ENCODE measurements at regions not wholly inside any gene's neighbourhood (a gene's known extent, or its start where the extent isn't known, plus 50 kb on each side); places are given as distances from the start of the nearest gene placed in this dataset.

DNA sequence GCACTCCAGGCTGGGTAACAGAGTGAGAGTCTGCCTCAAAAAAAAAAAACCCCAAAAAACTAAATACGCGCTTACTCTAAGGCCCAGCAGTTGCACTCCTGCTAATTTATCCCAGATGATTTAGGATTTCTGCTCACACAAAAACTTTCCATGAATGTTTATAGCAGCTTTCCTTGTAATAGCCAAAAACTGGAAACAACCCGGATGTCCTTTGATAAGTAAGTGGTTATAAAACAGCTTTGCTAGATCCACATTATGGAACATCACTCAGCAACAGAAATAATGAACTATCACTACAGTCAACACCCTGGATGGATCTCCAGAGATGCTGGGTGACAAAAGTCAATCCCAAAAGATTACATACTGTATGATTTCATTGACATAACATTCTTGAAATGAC, 220.4 kb upstream of the JARID2 start:
- H3K36me3 ChIP-seq (ENCODE audit: control insufficient read depth, low read length), result no peaks in the 10 kb centered on the region
- no peak for TF ChIP-seq EZH2phosphoT487 (IDR thresholded peaks at IDR 0.05; ENCODE audit: borderline replicate concordance, low read length)
- TF ChIP-seq, protein P1, sequence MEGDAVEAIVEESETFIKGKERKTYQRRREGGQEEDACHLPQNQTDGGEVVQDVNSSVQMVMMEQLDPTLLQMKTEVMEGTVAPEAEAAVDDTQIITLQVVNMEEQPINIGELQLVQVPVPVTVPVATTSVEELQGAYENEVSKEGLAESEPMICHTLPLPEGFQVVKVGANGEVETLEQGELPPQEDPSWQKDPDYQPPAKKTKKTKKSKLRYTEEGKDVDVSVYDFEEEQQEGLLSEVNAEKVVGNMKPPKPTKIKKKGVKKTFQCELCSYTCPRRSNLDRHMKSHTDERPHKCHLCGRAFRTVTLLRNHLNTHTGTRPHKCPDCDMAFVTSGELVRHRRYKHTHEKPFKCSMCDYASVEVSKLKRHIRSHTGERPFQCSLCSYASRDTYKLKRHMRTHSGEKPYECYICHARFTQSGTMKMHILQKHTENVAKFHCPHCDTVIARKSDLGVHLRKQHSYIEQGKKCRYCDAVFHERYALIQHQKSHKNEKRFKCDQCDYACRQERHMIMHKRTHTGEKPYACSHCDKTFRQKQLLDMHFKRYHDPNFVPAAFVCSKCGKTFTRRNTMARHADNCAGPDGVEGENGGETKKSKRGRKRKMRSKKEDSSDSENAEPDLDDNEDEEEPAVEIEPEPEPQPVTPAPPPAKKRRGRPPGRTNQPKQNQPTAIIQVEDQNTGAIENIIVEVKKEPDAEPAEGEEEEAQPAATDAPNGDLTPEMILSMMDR (IDR thresholded peaks at IDR 0.05; ENCODE audit: low read depth, low read length, poor library complexity, severe bottlenecking), result no peak
- no peaks in the 10 kb centered on the region for H3K9me3 ChIP-seq (ENCODE audit: control insufficient read depth, insufficient read depth, low read length)
- no peaks in the 10 kb centered on the region for H3K4me1 ChIP-seq (ENCODE audit: control insufficient read depth, low read length)
- H3K27me3 ChIP-seq (ENCODE audit: control insufficient read depth, low read length), result no peaks in the 10 kb centered on the region
- no peak overlapping the region for H3K4me2 ChIP-seq (ENCODE audit: low read length)
- no peak overlapping the region for H3K27ac ChIP-seq (ENCODE audit: low read depth, low read length)
- no peak overlapping the region for H3K4me3 ChIP-seq (ENCODE audit: low read length)
- H4K20me1 ChIP-seq (ENCODE audit: control insufficient read depth, insufficient read depth, low read depth, low read length), result no peaks in the 10 kb centered on the region
- H3K9me2 ChIP-seq (replicated peaks; ENCODE audit: control insufficient read depth, low read length), result no peaks in the 10 kb centered on the region
- H3K79me2 ChIP-seq (ENCODE audit: control insufficient read depth, low read length), result no peaks in the 10 kb centered on the region
- H3F3A ChIP-seq (ENCODE audit: control insufficient read depth, insufficient read depth), result no peaks in the 10 kb centered on the region

DNA sequence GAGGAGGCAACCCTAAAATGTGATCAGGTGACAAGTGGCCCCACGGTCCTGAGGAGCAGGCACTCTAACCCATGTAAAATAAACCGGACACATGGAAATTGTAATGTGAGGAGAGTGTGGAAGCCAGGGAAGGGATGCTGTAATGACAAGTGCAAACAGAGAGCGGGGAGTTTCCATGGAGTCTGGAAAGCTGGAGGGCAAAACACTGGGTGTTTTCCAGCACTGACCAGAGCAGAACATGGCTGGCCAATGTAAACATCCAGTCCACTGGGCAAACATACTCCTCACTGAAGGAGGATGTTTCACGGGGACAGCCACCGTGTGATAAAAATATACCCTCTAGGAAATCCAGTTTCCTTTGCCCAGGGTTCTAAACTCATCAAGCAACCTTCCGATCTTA, 219.0 kb upstream of the JARID2 start:
- Histone ChIP-seq H3K36me3 (ENCODE audit: control insufficient read depth, low read length) (no peaks in the 10 kb centered on the region), H3K4me3 (ENCODE audit: low read length) (no peak overlapping the region), H3K27me3 (ENCODE audit: control insufficient read depth, low read length) (0 out of 2 replicates have a peak, but pooled peaks cover 3% of the 10 kb centered on the region), H3K9me3 (ENCODE audit: control insufficient read depth, insufficient read depth, low read length) (no peaks in the 10 kb centered on the region), H3K9me2 (replicated peaks; ENCODE audit: control insufficient read depth, low read length) (no peaks in the 10 kb centered on the region), H3K4me2 (ENCODE audit: low read length) (no peak overlapping the region), H3K4me1 (ENCODE audit: control insufficient read depth, low read length) (no peaks in the 10 kb centered on the region), H3K79me2 (ENCODE audit: control insufficient read depth, low read length) (no peaks in the 10 kb centered on the region), H4K20me1 (ENCODE audit: control insufficient read depth, insufficient read depth, low read depth, low read length) (no peaks in the 10 kb centered on the region), H3K27ac (ENCODE audit: low read depth, low read length) (no peak overlapping the region), H3F3A (ENCODE audit: control insufficient read depth, insufficient read depth) (no peaks in the 10 kb centered on the region)
- no peak for TF ChIP-seq EZH2phosphoT487 (IDR thresholded peaks at IDR 0.05; ENCODE audit: borderline replicate concordance, low read length)
- TF ChIP-seq, protein P1 (IDR thresholded peaks at IDR 0.05; ENCODE audit: low read depth, low read length, poor library complexity, severe bottlenecking), result no peak

DNA sequence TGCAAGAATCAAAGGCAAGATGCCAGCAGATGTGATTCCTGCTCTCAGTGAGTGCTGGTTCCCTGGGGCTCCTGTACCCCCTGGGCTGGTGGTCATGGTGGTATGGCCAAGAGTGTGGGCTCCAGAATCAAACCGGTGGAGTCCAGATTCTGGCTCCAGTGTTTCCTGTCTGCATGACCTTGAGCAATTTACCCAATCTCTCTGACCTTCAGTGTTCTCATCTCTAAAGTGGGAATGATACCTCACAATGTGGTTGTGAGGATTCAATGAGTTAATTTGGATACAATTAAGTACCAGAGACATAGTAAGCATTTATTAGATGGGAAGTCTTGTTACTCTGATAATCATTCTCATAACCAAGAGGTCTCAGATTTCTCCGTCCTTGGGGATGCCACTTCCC, 218.4 kb upstream of the JARID2 start:
- H3K27me3 ChIP-seq (ENCODE audit: control insufficient read depth, low read length), result 0 out of 2 replicates have a peak, but pooled peaks cover 5% of the 10 kb centered on the region
- no peaks in the 10 kb centered on the region for H3K9me3 ChIP-seq (ENCODE audit: control insufficient read depth, insufficient read depth, low read length)
- H3K9me2 ChIP-seq (replicated peaks; ENCODE audit: control insufficient read depth, low read length), result no peaks in the 10 kb centered on the region
- H3F3A ChIP-seq (ENCODE audit: control insufficient read depth, insufficient read depth), result no peaks in the 10 kb centered on the region
- H3K36me3 ChIP-seq (ENCODE audit: control insufficient read depth, low read length), result no peaks in the 10 kb centered on the region
- no peak overlapping the region for H3K4me3 ChIP-seq (ENCODE audit: low read length)
- TF ChIP-seq EZH2phosphoT487 (IDR thresholded peaks at IDR 0.05; ENCODE audit: borderline replicate concordance, low read length), result no peak
- TF ChIP-seq, protein P1 (IDR thresholded peaks at IDR 0.05; ENCODE audit: low read depth, low read length, poor library complexity, severe bottlenecking), result no peak
- no peaks in the 10 kb centered on the region for H4K20me1 ChIP-seq (ENCODE audit: control insufficient read depth, insufficient read depth, low read depth, low read length)
- H3K79me2 ChIP-seq (ENCODE audit: control insufficient read depth, low read length), result no peaks in the 10 kb centered on the region
- H3K4me2 ChIP-seq (ENCODE audit: low read length), result no peak overlapping the region
- H3K4me1 ChIP-seq (ENCODE audit: control insufficient read depth, low read length), result no peaks in the 10 kb centered on the region
- no peak overlapping the region for H3K27ac ChIP-seq (ENCODE audit: low read depth, low read length)
